ENCODE measurements at regions not wholly inside any gene's neighbourhood (a gene's known extent, or its start where the extent isn't known, plus 50 kb on each side); places are given as distances from the start of the nearest gene placed in this dataset.
"Not testable (repeated sequence)": the region's sequence is repeated elsewhere in the genome, so short reads cannot be mapped to it uniquely, and the experiment has no call there.

DNA sequence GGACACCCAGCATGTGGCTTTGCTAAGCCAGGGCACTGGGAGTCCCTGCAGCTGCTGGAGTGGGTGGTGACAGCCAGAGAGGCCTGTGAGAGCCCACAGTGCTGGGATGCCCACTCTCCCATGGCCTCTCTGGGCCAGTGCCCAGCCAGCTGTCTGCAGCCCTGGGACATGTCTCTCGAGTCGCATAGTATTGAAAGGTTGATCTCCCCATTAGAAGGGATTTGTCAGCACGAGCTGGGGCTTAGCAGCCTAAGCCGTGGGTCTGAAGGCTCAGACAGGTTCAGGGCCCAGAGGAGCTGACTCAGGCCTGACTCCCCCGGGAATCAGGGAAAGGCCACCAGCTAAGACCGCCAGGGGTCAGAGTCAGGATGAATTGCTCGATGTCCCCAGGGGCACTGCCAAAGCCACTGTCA, 53.5 kb downstream of the FOXD2 start:
- H3K27me3 Mint-ChIP-seq: peaks cover 16% of the 10 kb centered on the region
- H3K36me3 Mint-ChIP-seq (ENCODE audit: low read depth): no peaks in the 10 kb centered on the region
- no peak overlapping the region for H3K27ac Mint-ChIP-seq
- DNase-seq: no peak
- H3K9me3 Mint-ChIP-seq: no peaks in the 10 kb centered on the region
- ATAC-seq: no peak
- no peaks in the 10 kb centered on the region for H3K4me1 Mint-ChIP-seq
- H3K4me3 Mint-ChIP-seq: no peak overlapping the region

DNA sequence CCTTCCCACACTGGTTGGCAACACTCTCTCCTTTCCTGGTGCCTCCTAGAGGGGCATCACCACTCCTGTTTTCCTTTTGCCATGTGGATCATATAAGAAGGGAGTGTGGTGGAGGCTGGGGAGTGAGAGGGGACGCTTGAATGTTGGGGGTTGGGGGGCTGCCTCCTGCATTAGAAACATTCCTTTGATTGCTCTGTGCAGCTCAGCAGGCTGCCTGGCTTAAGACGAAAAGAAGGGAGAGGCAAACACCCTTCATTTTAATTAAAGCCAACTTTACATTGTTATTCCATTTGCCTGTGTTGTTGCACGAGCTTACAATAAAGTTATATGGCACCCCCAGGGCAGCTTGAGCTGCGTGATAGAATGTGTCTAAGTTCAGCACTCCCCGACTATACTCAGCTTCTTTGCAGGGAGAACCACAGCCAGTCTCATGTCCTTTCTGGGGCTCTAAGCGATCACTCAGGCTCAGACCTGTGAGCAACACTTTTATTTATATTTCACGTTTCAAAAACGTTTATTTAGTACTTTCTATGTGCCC, 57.4 kb downstream of the FOXD2 start:
- ATAC-seq (no peak), DNase-seq (no peak)
- Mint-ChIP-seq H3K4me3 (no peak overlapping the region), H3K36me3 (ENCODE audit: low read depth) (no peaks in the 10 kb centered on the region), H3K9me3 (no peaks in the 10 kb centered on the region), H3K27ac (no peak overlapping the region), H3K27me3 (peaks cover 25% of the 10 kb centered on the region), H3K4me1 (no peaks in the 10 kb centered on the region)

DNA sequence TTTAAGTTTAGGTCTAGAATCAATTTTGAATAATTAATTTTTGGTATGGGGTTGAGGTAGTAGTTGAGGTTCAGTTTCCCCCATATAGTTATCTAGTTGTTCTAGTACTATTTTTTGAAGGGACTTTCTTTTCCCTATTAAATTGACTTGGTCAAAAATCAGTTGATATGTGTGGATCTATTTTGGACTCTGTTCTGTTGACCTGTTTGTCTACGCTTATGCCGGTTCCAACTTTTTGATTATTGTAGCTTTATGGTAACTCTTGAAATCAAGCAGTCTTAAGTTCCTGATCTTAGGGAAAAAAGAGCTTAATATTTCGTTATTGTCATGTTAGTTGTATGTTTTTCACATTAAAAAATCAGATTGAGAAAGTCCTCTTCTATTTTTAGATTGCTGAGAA, 60.7 kb downstream of the FOXD2 start:
- Mint-ChIP-seq H3K27me3 (peaks cover 36% of the 10 kb centered on the region), H3K36me3 (ENCODE audit: low read depth) (no peaks in the 10 kb centered on the region), H3K27ac (no peak overlapping the region), H3K4me1 (no peaks in the 10 kb centered on the region), H3K9me3 (no peaks in the 10 kb centered on the region), H3K4me3 (no peak overlapping the region)
- ATAC-seq: no peak
- no peak for DNase-seq

DNA sequence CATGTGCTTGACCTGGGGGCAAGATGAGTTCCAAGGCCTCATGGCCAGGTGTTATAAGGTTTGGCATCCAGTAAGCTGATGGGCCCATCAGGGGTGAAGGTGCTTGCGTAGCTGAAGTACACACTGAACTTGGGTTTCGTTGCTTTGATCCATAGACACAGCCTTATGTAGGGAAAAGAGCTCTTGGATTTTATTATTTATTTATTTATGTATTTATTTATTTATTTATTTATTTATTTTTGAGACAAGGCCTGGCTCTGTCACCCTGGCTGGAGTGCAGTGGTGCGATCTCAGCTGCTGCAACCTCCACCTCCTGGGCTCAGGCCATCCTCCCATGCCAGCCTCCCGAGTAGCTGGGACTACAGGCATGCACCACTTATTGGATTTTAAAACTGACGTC, 63.2 kb downstream of the FOXD2 start:
- no peaks in the 10 kb centered on the region for H3K9me3 Mint-ChIP-seq
- no peaks in the 10 kb centered on the region for H3K36me3 Mint-ChIP-seq (ENCODE audit: low read depth)
- ATAC-seq: no peak

DNA sequence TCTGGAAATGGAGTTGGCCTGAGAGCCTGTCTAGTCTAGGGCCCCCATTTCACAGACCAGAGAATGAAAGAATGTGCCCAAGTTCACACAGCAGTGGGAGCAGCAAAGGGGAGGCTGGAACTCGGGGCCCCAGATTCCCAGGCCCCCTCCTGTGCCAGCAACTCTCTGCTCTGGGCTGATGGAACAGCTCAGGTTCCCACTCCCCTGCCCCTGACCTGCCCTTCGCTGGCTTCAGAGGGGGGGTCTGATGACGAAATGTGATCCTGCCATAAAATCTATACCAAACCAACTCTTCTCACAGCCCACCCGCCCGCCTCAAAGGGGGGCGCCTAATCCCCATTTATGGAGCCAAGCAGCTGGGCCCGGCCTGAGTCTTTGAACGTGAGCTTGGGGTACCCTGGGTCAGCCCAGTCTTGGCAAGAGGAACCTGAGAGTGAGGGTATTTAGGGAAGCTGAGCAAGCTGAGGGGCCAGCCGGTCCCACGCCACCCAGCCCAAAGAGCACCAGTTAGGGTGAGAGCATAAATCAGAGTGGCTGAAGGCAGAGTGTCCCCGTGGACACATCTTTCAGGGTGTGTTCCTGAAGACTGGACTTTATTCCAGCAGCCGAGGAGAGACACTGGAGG, 65.0 kb downstream of the FOXD2 start:
- Mint-ChIP-seq H3K9me3 (no peaks in the 10 kb centered on the region), H3K36me3 (ENCODE audit: low read depth) (no peaks in the 10 kb centered on the region), H3K4me3 (no peak overlapping the region), H3K27me3 (peaks cover 58% of the 10 kb centered on the region), H3K4me1 (peaks cover 6% of the 10 kb centered on the region), H3K27ac (no peak overlapping the region)
- DNase-seq (no peak), ATAC-seq (no peak)

More for the DNA sequence above, 63.2 kb downstream of the FOXD2 start:
- no peak for DNase-seq
- Mint-ChIP-seq H3K27ac (no peak overlapping the region), H3K4me3 (no peak overlapping the region), H3K27me3 (peaks cover 45% of the 10 kb centered on the region), H3K4me1 (no peaks in the 10 kb centered on the region)

DNA sequence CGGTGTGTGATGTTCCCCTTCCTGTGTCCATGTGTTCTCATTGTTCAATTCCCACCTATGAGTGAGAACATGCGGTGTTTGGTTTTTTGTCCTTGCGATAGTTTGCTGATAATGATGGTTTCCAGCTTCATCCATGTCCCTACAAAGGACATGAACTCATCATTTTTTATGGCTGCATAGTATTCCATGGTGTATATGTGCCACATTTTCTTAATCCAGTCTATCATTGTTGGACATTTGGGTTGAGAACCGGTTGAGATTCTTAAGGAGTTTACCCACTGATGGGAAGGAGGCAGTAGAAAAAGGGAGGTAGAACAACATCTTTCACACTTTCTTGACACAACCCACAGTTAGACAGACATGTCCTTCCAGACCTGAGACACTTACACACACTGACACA, 67.0 kb downstream of the FOXD2 start:
- H3K27ac Mint-ChIP-seq; H3K9me3 Mint-ChIP-seq; H3K36me3 Mint-ChIP-seq (ENCODE audit: low read depth); ATAC-seq; H3K4me3 Mint-ChIP-seq; DNase-seq: not testable (repeated sequence)
- Mint-ChIP-seq H3K4me1 (peaks cover 14% of the 10 kb centered on the region), H3K27me3 (peaks cover 65% of the 10 kb centered on the region)

DNA sequence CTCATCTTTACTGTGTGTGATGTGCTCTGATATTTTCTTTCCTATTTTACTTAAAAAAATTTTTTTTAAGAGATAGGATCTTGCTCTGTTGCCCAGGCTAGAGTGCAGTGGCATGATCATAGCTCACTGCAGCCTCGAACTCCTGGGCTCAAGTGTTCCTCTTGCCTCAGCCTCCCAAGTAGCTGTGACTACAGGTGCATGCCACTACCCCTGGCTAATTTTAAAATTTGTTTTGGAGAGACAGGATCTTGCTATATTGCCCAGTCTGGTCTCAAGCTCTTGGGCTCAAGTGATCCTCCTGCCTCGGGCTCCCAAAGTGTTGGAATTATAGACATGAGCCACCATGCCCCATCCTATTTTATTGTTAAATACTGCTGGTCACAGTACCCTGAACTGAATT, 67.4 kb downstream of the FOXD2 start:
- DNase-seq: no peak
- Mint-ChIP-seq H3K27me3 (peaks cover 68% of the 10 kb centered on the region), H3K36me3 (ENCODE audit: low read depth) (no peaks in the 10 kb centered on the region), H3K4me1 (peaks cover 14% of the 10 kb centered on the region), H3K27ac (no peak overlapping the region), H3K9me3 (no peaks in the 10 kb centered on the region), H3K4me3 (no peak overlapping the region)
- no peak for ATAC-seq

DNA sequence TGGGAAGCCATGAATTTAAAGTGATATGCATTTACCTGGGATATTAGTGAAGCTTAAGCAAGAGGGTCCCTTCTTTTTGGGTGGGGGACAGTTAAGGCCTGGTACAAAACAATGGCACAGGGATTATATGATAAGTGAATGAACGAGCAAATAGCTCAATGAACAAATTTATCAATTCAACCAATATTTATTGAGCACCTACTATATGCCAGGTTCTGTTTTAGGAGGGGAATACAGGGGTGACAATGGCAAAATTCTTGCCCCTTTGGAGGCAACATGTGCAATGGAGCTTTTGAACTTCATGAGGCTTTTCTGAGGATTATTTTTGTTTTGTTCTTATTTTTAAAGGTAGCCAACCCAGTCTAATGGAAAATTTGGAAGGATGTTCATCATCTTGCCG, 68.2 kb downstream of the FOXD2 start:
- Mint-ChIP-seq H3K36me3 (ENCODE audit: low read depth) (no peaks in the 10 kb centered on the region), H3K4me1 (peaks cover 14% of the 10 kb centered on the region), H3K27ac (no peak overlapping the region), H3K4me3 (no peak overlapping the region), H3K9me3 (no peaks in the 10 kb centered on the region), H3K27me3 (peaks cover 72% of the 10 kb centered on the region)
- ATAC-seq (no peak), DNase-seq (no peak)

DNA sequence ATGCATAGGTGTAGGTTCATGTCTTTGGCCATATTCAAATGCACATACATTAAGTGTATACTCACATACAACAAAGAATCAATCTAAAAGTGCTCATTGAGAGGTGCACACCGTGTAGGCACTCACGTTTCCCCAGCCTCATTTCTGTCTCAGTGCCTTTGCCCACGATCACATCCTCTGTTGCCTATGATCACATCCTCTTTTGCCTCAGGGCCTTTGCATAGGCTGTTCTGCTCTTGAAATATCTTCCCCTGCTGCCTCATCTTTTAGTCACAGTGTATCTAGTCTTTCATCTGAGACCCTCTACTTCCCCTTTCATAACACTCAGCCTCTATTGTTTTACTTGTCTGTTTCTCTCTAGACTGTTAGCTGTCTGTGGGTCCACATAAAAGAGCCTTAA, 69.3 kb downstream of the FOXD2 start:
- peaks cover 77% of the 10 kb centered on the region for H3K27me3 Mint-ChIP-seq
- no peak overlapping the region for H3K27ac Mint-ChIP-seq
- DNase-seq: no peak
- no peak overlapping the region for H3K4me3 Mint-ChIP-seq
- no peak for ATAC-seq
- no peaks in the 10 kb centered on the region for H3K9me3 Mint-ChIP-seq
- H3K36me3 Mint-ChIP-seq (ENCODE audit: low read depth): no peaks in the 10 kb centered on the region
- H3K4me1 Mint-ChIP-seq: peaks cover 14% of the 10 kb centered on the region

DNA sequence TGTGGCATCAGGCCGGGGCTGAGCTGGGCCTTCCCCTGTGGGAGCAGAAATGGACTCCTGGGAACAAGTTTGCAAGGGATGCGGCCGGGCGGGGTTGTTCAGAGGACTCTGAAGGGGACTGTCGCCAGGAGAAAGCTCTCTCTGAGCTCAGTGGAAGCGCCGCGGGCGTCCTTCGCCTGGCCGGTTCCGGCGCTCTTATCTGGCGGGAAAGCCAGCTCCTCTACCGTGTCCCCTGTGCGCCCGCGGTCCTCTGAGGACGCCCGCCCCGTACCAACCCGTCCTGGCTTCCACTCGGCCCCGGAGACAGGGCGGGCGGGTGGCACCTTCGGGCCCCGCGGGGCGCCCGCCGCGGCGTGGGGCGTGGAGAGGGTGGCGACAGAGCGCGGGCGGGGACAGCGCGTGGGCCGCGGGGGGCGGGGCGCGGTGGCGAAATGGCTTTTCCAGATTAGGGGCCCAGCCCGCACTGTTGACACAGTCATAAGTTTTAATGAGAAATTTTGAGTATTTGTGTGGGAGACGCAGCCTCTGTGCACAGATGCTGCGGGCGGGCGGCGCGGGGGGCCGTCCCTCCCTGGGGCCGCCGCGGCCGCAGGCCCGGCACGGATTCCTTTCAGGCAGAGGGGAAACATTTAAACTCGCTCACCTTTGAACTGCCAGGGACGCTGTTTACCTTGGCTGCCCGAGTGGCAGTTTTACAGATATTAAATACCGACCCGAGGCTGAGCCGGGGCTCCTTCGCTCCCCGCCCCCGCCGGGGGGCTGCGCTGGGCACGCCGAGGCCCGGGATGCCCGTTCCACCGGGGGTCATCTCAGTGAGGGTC, 70.2 kb downstream of the FOXD2 start:
- DNase-seq: peak; percentile 62
- peaks cover 82% of the 10 kb centered on the region for H3K27me3 Mint-ChIP-seq
- H3K27ac Mint-ChIP-seq: no peak overlapping the region

DNA sequence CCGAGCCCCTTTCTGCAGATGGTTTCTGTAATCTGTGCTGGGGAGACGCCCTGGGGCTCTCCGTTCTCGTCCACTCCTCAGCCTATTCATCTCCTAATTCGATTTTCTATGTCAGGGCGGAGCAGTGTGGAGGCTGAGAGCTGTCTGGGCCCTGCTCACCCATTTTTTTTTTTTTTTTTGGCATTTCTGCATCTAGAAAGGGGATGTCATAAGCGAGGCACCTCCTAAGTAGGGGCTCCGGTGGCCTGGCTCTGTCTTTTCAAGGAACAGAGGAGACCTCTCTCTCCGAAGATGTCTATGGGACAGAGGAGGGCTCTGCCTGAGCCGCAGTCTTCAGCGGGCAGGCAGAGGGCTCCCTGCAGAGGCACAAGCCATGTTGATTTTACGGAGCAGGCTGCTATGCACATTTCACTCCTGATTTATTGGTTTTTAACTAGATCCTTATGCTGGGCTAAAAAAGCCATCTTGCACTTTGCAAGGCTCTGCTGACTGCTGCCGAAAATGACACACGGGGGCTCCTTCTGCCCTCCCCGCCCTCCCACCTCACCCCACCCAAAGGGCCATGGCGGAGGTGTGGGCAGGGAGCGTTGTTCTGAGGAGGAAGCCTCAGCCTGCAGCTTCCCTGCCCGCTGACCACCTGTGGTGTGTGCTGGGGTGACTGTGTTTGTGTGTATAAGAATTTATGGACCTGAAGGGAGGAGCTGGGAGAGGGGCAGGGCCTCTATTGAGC, 71.0 kb downstream of the FOXD2 start:
- H3K9me3 Mint-ChIP-seq: peaks cover 5% of the 10 kb centered on the region
- peaks cover 14% of the 10 kb centered on the region for H3K4me1 Mint-ChIP-seq
- H3K27me3 Mint-ChIP-seq: peaks cover 82% of the 10 kb centered on the region
- DNase-seq (no peak), ATAC-seq (peak; percentile 29)
- H3K36me3 Mint-ChIP-seq (ENCODE audit: low read depth): no peaks in the 10 kb centered on the region
- H3K4me3 Mint-ChIP-seq: no peak overlapping the region
- no peak overlapping the region for H3K27ac Mint-ChIP-seq

More for the DNA sequence above, 70.2 kb downstream of the FOXD2 start:
- no peaks in the 10 kb centered on the region for H3K36me3 Mint-ChIP-seq (ENCODE audit: low read depth)
- peak; percentile 85 for ATAC-seq
- H3K4me3 Mint-ChIP-seq: no peak overlapping the region
- H3K9me3 Mint-ChIP-seq: no peaks in the 10 kb centered on the region
- peaks cover 14% of the 10 kb centered on the region for H3K4me1 Mint-ChIP-seq

DNA sequence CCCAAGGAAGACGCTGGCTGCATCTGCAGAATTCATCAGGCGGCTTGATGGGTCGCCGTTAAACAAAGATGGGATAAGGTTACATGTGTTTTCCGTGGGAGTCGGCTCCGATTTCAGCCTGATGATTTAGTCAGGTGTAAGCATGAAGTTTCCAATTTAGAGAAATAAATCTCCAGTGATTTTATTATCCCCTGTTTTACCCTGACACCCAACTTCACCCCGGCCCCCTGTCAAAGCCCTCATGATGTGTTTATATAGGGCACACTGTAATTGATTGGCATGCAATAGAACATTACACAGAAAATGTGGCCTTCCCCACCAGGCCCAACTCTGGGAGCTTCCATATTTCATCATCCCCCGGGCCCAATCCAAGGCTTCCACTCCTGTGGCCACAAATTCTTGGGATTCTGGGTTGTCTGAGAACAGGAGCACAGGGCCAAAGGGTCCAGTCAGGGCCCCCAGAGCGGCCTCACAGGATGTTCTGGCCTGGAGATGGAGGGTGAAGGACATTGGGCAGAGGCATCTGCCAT, 72.5 kb downstream of the FOXD2 start:
- Mint-ChIP-seq H3K27ac (no peak overlapping the region), H3K9me3 (peaks cover 12% of the 10 kb centered on the region), H3K4me3 (no peak overlapping the region), H3K27me3 (peaks cover 83% of the 10 kb centered on the region), H3K4me1 (peaks cover 14% of the 10 kb centered on the region), H3K36me3 (ENCODE audit: low read depth) (no peaks in the 10 kb centered on the region)
- ATAC-seq (no peak), DNase-seq (no peak)

DNA sequence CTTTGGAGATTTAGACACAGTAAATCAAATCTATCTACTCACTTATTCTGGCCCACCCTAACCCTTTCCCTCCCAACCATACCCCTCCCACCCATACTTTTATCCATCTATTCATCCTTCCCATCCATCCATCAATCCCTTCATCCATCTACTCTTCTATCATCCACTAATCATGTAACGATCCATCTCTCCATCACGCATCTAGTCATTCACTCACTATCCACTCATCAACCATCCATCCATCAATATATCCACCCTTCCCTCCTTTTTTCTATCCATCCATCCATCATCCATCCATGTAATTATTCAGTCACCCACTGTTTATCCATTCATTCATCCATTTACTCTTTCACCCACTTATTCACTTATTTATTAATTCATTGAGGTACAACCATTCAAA, 74.0 kb downstream of the FOXD2 start:
- DNase-seq (no peak), ATAC-seq (no peak)
- Mint-ChIP-seq H3K27ac (no peak overlapping the region), H3K9me3 (peaks cover 12% of the 10 kb centered on the region), H3K27me3 (peaks cover 71% of the 10 kb centered on the region), H3K4me1 (peaks cover 14% of the 10 kb centered on the region), H3K36me3 (ENCODE audit: low read depth) (no peaks in the 10 kb centered on the region), H3K4me3 (no peak overlapping the region)

DNA sequence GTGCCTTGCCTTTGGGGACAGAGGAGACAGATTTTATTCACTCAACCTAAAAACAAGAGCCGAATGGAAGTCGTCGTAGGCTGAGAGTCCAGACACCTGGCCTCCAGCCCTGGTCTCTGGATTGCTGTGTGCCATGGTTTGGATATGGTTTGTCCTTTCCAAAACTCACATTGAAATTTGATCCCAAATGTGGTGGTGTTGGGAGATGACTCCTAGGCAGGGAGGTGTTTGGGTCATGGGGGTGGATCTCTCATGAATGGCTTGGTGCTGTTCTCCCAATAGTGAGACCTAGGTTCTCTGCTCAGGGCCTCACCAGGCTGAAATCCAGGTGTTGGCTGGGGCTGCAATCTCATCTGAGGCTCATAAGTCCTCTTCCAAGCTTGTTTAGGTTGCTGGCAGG, 75.5 kb downstream of the FOXD2 start:
- Mint-ChIP-seq H3K27ac (no peak overlapping the region), H3K27me3 (peaks cover 67% of the 10 kb centered on the region), H3K36me3 (ENCODE audit: low read depth) (no peaks in the 10 kb centered on the region)

More for the DNA sequence above, 75.5 kb downstream of the FOXD2 start:
- Mint-ChIP-seq H3K9me3 (peaks cover 12% of the 10 kb centered on the region), H3K4me1 (peaks cover 9% of the 10 kb centered on the region), H3K4me3 (no peak overlapping the region)
- DNase-seq (no peak), ATAC-seq (no peak)

Data from activated naive CD8-positive, alpha-beta T cell treated with anti-CD3 and anti-CD28 coated beads, Interleukin-2, amount 50 U/mL, for 24 hours (primary cell).